NCI-H2029 (cell line): ENCODE measurements at regions not wholly inside any gene's neighbourhood (a gene's known extent, or its start where the extent isn't known, plus 50 kb on each side); places are given as distances from the start of the nearest gene placed in this dataset.

Source experiments
- DNase-seq: peaks from one replicate; lab custom pipeline; 2025; lab: John Stamatoyannopoulos, UW

DNA sequence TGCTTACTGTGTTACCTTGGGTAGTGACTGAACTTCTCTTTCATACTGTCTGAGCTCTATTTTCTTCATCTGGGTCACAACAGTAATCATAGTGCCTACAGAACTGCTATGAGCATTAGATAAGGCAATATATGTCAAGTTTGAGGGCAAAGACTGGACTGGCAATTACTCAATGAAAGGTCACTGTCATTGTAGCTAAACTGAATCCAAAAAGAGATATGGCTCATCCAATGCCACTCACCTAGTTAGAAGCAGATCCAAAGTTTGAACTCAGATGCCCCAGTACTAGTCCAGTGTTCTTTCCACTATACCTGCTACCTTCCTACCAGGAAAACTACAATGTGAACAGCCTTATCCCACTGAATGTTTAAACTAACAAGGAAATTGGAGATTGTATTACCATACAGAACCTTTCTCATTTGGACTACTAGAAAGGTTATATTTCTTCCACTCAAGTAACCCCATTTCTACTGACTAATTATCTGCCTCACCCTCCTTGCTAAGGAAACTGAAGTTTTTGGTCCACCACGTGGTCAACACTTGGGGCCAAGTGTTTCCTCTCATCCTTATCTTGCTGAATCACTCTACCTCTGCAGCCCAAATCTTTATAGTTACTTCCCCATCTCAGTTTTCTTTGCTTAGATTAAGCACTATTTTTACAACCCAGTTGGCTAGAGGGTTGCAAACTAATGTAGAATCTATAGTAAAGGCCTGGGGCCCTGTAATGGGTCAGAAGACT is 202.3 kb upstream of the LPP start:
- no peak for DNase-seq

GRCh38 chr3:187952849-187953248 is 201.1 kb upstream of the LPP start:
- no peak for DNase-seq

GRCh38 chr3:187954516-187954872 is 199.5 kb upstream of the LPP start:
- DNase-seq, result no peak

DNA sequence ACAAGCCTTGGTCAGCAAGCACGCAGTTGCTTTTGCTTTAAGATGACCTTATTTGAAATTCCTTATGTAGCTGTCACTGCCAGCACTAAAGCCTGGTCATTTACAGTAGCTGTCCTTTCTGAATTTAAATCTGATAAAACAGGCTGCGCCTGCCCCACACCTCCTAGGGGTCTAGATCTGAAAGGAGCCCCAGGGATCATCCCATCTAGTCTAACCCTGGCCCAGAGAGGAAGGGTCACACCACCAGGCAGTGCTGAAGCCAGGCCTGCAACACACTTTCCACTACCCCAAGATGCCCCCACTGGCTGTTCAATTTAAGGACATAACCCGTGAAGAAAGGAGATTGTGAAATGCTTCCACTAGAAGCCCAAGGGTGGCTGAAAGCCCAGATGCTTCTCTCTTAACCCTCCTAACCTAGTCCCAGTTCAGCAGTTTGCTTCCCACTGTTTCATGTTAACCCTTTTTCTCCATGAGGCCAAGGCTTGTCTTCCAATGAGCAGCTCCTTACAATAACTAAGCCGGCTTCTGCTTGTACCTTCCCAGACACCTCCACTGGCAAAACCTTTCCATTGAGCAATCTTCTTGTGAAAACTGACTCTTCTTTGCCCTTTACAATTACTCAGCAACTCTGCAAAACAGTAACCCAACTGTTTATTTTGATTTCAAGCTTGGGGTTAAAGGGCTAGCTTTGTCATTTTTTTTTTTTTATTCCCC is 198.9 kb upstream of the LPP start:
- DNase-seq, result no peak

DNA sequence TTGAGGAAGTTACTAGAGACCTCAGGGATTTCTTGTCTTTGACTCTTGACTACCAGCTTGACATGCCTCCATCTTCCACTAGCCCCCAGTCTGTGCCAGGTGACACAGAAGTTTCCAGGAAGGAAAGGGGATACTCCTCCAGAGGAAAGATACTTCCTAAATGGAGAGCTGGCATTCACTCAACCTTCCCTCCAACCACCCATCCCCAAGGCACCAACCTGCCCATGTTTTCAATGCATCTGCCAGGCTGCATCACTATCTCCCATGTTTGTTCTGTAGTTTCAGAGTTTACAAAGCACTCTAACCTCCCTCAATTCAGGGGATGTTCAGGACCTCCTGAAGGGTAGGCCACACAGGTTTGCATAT is 198.4 kb upstream of the LPP start:
- DNase-seq, result no peak

- DNase-seq, result no peak
Observed at GRCh38 chr3:187957165-187957581, 196.8 kb upstream of the LPP start.

DNA sequence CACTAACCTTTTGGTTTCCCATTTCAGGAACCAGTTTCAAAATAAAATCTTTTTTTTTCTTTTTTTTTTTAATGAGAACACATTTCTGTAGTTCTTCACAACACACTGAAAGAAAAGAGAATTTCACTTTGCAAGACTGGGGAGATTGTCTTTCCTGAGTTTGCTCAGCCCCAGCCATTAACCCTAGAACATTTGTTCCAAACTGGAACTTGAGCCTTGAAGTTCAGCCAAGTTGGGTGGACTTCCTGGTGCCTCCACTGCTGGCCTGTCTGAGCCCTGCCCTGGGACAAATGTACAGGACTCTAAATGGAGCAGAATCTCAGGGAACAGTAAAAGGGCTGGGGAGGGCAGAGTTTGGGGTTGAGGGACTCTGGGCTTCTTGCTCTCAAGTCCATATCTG is 196.4 kb upstream of the LPP start:
- no peak for DNase-seq

DNA sequence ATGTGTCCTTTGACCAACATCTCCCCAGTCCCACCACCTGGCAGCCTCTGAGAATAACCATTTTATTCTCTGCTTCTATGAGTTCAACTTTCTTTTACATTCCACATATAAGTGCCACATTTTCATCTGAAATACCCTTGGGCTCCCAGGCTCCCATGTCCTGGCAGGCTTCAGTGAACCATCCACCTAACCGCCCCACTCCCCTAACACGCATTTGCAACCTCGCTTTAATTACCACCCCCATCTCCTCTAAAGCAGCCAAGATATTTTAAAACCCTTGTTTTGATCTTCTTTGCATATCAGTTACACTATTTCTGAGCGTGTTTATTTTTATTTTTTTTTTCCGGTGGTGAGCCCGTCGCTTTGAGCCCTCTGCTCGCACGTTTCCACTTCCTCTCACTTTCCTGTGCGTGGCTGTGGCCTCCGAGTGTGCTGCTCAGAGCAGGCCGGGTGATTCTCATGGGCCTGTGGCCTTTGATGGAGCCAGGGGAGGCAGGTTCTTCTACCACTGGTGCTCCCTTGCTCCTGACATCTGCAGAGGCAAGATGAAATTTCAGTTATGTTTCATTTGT is 195.4 kb upstream of the LPP start:
- DNase-seq, result no peak

GRCh38 chr3:187960820-187961219 is 193.1 kb upstream of the LPP start:
- DNase-seq, result no peak

GRCh38 chr3:187961366-187961765 is 192.6 kb upstream of the LPP start:
- no peak for DNase-seq

DNA sequence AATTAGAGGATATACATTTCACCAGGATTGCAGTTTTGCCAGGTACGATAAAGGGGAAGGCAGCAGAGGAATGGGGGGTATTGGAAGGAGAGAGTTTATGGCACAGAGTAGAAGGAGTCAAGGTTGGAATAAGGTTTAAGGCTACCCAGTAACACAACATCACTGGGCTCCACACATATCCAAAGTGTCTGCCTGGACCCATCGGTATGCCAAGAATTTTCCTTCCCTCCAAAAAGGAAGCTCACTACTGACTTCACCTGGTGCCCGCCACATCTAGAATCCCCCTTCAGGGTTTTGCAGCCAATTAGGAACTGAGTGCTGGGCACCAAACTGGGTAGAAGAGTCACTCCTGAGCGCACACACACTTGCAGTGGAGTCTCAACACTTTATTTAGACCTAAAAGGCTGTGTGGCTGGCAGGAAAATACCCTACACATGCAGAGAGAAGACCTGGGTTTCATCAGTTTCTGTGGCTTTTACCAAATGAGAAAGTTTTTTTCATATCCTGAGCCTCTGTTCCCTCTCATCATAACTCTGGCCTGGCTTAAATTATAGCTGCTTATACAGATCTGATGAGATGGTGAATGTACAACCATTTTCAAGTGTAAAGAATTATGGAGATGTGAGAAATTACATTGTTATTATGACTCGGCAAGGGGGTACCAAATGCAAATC is 190.8 kb upstream of the LPP start:
- DNase-seq, result no peak

DNA sequence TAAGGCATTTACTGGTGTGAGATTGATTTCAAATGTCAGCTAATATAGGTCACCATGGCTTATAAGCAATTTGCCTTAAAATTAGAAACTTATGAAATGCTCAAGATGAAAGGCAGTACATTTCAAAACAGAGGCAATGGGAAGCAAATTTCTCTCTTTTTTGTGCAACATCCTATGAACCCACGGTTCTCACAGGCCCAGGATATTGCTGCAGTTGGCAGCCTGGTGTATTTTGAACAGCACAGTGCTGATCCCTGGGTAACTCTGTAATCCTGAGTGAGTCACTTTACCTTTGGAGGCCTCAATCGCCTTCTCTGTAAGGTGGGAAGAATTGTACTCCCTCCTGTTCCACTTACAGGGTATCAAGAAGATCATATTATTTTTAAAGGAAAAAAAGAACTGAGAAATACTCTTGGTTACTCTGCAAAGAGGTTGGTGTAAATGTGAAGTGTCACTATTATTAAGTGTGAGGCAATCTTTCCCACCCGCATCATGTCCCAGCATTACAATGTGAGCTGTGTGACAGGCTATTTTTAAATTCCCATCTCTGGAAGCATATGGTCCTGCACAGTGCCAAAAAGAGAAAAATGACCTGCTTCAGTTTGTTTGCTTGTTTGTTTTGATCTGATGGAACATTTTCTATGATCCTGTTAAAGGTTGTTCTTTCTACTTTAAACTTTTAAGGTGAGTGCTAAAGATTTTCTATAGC is 190.1 kb upstream of the LPP start:
- no peak for DNase-seq

DNA sequence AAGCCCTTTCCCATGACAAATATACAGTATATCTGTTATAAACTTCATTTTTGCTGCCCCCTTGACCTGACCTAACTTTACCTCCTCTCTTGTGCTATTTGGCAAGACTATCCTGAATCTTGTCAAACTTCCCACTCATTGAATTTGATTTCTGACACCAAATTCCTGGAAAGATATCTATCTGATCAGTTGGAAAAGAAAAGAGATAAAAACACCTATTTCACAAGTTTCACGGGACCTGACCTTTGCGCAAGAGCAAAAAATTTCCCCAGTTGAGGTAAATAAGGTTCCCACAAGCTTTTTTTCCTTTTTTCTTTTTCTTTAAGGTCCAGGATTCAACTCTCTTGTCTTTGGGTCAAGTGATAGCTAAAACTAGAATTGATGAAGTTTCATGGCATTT is 189.2 kb upstream of the LPP start:
- no peak for DNase-seq

GRCh38 chr3:187966096-187966495 is 187.9 kb upstream of the LPP start:
- no peak for DNase-seq

GRCh38 chr3:187966636-187967406 is 187.1 kb upstream of the LPP start:
- no peak for DNase-seq

DNA sequence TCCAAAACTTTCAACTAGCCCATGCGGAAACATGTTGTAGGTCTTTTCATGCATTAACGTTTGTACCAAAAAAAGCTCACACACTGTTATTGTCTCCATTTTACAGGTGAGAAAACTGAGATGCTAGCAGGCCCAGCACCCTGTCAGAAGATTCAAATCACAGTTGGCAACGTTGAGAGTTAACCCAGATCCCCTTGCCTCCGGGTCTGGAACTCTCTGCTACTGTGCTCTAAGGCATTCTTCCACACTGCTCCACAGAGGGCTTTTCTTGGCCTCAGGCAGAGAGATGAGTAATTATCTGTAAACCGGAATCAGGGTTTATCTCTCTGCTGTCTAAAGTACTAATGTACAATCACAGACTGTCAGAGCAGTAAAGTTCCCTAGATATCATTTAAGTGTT is 186.0 kb upstream of the LPP start:
- no peak for DNase-seq

DNA sequence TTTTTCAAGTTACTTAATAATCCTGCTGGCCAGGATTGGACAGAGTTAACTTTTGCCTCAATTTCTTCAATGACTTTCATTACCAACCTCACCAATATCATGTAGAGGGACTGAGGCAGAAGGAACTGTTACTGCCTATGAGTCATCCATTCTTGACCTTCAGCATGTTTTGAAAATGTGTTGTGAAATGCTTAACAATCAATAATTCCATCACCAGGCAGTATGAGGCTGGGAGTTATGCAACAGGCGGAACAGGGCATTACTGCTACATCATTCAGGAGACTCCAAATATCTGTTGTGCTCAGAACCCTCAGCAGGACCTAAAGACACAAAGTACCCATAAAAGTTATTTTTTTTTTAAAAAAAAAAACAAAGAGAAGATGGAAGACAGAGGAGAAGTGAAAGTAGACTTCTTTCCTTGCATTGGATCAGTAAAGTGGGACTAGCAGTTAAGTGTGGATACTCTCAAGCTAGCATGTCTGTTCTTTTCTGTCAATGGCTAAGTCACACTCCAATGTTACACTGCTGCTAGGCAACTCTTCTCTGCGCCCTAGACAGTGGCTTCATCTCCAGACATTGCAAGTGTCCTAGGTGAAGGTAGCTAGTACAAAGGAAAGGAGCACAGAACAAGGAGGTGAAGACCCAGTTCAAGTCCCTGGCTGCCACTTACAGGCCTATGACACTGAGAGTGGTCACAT is 184.9 kb upstream of the LPP start:
- DNase-seq, result no peak

- DNase-seq, result no peak
Observed at GRCh38 chr3:187969581-187969950, 184.4 kb upstream of the LPP start.

GRCh38 chr3:187970106-187970505 is 183.9 kb upstream of the LPP start:
- DNase-seq, result no peak

DNA sequence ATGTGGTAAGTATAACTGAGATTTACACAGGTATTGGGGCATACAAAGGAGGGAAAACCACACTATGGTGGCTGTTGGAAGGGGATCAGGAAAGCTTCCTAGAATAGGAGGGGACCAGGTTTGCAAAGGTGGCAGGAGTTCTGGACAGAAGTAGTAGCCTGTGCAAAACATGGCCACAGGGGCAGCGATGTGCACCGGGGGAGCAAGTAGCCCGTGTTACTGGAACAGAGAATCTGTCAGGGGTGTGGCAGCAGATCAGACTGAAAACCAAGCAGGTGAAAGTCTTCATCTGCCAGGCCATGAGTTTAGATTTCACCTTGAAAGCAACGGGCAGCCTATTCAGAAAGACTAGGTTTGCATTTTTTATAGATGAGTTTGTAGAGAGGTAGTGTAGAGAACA is 182.3 kb upstream of the LPP start:
- no peak for DNase-seq

- DNase-seq, result no peak
Observed at GRCh38 chr3:187972454-187972853, 181.5 kb upstream of the LPP start.
